Psoas muscle (tissue), 7 donors: ENCODE measurements at regions not wholly inside any gene's neighbourhood (a gene's known extent, or its start where the extent isn't known, plus 50 kb on each side); places are given as distances from the start of the nearest gene placed in this dataset.

Source experiments
- ATAC-seq, 4 donors: fragments of 200-7000 bp; cut with Tn5 transposase; one replicate each; pipeline ENCODE4 v1.9.1; 2020; ENCODE audit warnings: moderate library complexity in 3 of 4, mild to moderate bottlenecking in 2 of 4
- DNase-seq, 2 donors: peaks; one replicate each; pipeline ENCODE4 v3.0.0-alpha.2; 2020
- H3K27ac ChIP-seq: fragments of 200-600 bp; one replicate; pipeline ENCODE4 v1.8.0; 2022
- H3K27me3 ChIP-seq, 3 donors: fragments of 200-600 bp in 1 of 3; one replicate each; pipeline versions ENCODE4 v1.6.1 to v1.8.0; 2013 to 2022; ENCODE audit warnings: low read length in 2 of 3, mild to moderate bottlenecking in 2 of 3, moderate library complexity in 1 of 3; ENCODE audit not compliant: insufficient read depth in 3 of 3
- H3K36me3 ChIP-seq, 2 donors: fragments of 200-600 bp in 1 of 2; one replicate each; pipeline versions ENCODE4 v1.6.1 to v1.8.0; 2013 to 2022; ENCODE audit warnings: low read depth in 1 of 2, mild to moderate bottlenecking in 1 of 2, moderate library complexity in 1 of 2; ENCODE audit not compliant: insufficient read depth in 1 of 2
- H3K4me1 ChIP-seq: fragments of 200-600 bp; one replicate; pipeline ENCODE4 v1.8.0; 2022
- H3K4me3 ChIP-seq: fragments of 200-600 bp; one replicate; pipeline ENCODE4 v1.8.0; 2022; ENCODE audit warnings: mild to moderate bottlenecking
- H3K9me3 ChIP-seq: fragments of 200-600 bp; one replicate; pipeline ENCODE4 v1.8.0; 2022
- WGBS, 3 donors: extraction: QIAGEN DNeasy Blood & Tissue Kit; methylation state at CpG; one replicate each; pipeline versions ENCODE4 v1.1.6 to v1.1.7; 2013; 5-methylcytosine and 5-hydroxymethylcytosine counted together
- intact Hi-C, 2 donors: fragments of 100-400 bp; cut with DNase I; formaldehyde crosslinking; loops; one replicate each; pipeline versions ENCODE4 v1.11.0 to v1.14.2; 2022
- TF ChIP-seq, protein P1 (sequence below): fragments of 200-600 bp; IDR thresholded peaks from one replicate; pipeline ENCODE4 v1.8.0; 2022; ENCODE audit warnings: antibody characterized with exemption
- donor health status: healthy with polysubstance abuse.
- donor health status: DM: no; HTN: no; CAD: no; lungs with moderate emphysema.
- donor health status: Bipolar disorder and iron deficiency.
- donor health status: healthy.
- donor health status: DM: yes; HTN: yes; CAD: no.
- donor health status: DM: no; HTN: no; CAD: no.
- donor health status: DM: yes; HTN: yes; CAD: no.

DNA sequence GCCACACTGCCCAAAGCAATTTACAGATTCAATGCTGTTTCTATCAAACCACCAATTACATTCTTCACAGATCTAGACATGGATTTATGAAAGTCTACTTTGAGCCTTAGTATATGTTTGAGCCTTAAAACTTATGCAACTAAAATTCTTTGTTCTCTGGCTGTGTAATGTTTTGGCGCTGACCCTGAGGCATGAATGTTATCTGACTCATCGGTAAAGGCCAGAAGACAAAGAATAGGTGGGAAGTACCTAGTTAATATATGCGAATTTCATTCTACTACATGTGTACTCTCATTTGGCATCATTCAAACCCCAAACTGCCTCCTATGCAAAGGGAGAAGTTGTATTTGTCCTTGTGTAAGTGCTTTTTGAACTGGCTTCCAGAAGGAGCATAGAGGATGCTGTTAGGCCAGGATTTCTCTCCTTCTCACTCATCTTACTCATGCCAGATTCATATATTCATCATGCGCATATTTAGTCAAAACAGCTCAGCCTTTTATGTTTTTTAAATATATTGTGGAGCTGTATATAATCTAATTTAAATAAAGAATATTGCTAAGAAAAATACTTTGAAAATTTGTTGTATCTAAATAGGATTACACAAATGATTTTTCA, 204.2 kb downstream of the NFKBIZ start:
- Histone ChIP-seq H3K36me3 (no peaks in the 10 kb centered on the region), H3K4me3 (no peak overlapping the region), H3K9me3 (no peaks in the 10 kb centered on the region), H3K27ac (no peak overlapping the region), H3K27me3 (no peaks in the 10 kb centered on the region), H3K4me1 (no peaks in the 10 kb centered on the region)
- no peak for ATAC-seq
- intact Hi-C loops, result loop anchor here in 1 of 2 donors (5.0 kb wide), 1 partner anchor 1694 kb away; no protein-coding TSS in a partner anchor
- WGBS, 3 donors, result 62 to 93% (median 75%) methylated on average over 4 of the region's 4 CpGs
- TF ChIP-seq, protein P1, sequence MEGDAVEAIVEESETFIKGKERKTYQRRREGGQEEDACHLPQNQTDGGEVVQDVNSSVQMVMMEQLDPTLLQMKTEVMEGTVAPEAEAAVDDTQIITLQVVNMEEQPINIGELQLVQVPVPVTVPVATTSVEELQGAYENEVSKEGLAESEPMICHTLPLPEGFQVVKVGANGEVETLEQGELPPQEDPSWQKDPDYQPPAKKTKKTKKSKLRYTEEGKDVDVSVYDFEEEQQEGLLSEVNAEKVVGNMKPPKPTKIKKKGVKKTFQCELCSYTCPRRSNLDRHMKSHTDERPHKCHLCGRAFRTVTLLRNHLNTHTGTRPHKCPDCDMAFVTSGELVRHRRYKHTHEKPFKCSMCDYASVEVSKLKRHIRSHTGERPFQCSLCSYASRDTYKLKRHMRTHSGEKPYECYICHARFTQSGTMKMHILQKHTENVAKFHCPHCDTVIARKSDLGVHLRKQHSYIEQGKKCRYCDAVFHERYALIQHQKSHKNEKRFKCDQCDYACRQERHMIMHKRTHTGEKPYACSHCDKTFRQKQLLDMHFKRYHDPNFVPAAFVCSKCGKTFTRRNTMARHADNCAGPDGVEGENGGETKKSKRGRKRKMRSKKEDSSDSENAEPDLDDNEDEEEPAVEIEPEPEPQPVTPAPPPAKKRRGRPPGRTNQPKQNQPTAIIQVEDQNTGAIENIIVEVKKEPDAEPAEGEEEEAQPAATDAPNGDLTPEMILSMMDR, result no peak
- no peak for DNase-seq

DNA sequence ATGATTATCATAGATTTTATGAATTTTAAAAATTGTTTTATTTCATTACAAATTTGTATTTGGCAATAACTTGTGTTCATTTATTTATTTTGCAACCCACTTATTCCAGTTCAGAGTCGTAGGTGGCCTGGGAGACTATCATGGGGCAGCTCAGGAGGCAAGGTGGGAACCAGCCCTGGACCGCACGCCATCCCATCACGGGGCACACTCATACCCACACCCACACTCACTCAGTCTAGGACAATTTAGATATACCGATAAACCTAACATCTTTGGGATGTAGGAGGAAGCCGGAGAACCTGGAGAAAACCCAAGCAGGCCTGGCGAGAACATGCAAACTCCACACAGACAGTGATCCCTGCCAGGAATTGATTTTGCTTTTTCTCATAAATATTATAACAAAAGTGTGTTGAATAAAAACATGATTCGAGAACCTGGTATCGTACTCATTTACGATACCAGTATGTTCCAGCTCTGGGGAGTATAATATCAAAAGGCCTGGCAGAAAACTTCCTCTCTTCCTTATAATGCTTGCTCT, 205.3 kb downstream of the NFKBIZ start:
- WGBS, 3 donors, result 55 to 90% (median 70%) methylated on average over 10 of the region's 10 CpGs
- TF ChIP-seq, protein P1, result no peak

DNA sequence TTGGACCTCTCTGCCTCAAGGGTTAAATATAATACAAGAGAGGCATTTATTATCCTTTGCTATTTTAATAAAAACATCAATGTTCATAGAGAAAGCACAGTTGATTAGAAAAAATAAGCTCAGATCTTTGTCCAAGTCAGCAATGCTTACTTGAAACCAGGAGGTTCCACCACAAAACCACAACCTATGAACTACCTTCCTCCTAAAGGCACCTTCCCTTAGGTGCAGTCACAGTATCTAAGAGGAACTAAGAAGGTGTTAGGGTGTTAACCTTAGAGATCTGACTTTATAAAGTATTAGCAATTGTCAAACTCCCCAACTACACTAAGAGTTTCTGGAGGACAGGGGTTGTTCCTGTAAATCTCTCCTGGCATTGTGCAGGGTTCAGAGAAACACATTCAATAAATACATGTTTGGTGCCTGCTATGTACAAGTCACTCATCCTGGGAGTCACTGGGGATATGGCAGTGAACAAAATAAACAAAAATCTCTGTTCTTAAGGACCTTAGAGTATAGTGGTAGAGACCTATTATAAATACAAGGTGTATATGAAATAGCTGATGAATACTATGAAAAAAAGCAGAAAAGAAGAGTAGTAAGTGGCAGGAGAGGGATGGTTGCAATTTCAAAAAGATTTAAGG, 208.6 kb downstream of the NFKBIZ start:
- TF ChIP-seq, protein P1, result no peak
- no peaks in the 10 kb centered on the region for H3K27me3 ChIP-seq
- DNase-seq (no peak), ATAC-seq (no peak)
- H3K9me3 ChIP-seq, result no peaks in the 10 kb centered on the region
- H3K36me3 ChIP-seq, result no peaks in the 10 kb centered on the region
- intact Hi-C loops, result no loop called here
- no peak overlapping the region for H3K4me3 ChIP-seq
- no peak overlapping the region for H3K27ac ChIP-seq
- H3K4me1 ChIP-seq, result no peaks in the 10 kb centered on the region

More for the DNA sequence above, 205.3 kb downstream of the NFKBIZ start:
- DNase-seq (no peak), ATAC-seq (no peak)
- H3K27ac ChIP-seq, result no peak overlapping the region
- no peak overlapping the region for H3K4me3 ChIP-seq
- H3K36me3 ChIP-seq, result no peaks in the 10 kb centered on the region
- H3K9me3 ChIP-seq, result no peaks in the 10 kb centered on the region
- H3K4me1 ChIP-seq, result no peaks in the 10 kb centered on the region
- intact Hi-C loops, result loop anchor here in 1 of 2 donors (5.0 kb wide), 1 partner anchor 1693 kb away; no protein-coding TSS in a partner anchor
- no peaks in the 10 kb centered on the region for H3K27me3 ChIP-seq

DNA sequence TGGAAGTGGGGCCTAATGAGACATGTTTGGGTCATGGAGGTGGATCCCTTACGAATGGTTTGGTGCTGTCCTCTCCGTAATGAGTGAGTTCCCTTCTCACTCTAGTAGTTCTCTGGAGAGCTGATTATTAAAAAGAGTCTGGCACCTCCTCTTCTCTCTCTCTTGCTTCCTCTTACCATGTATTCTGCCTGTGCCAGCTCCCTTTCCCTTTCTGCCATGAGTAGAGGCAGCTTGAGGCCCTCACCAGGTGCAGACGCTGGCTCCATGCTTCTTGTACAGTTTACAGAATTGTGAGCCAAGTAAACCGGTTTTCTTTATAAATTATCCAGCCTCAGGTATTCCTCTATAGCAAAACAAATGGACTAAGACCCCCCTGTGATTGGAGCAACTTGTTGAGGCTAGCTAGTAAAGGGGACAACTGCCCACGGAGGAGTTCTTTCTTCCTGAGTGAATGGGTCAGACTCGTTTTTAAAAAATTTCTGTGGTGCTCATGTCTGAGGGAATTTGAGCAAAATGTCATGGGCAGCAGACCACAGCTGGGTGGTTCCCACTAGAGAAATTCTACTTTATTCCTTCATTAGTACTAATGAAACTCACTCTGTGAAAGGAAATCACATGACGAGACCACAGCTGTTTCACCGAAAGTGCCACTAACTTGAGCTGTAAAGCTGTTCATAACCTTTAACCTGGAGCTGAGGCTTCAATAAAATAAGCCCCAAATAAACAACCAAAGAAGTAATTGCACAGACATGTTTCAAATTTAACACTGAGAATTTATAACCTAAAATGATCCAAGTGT, 210.0 kb downstream of the NFKBIZ start:
- no peak overlapping the region for H3K4me3 ChIP-seq
- DNase-seq (no peak), ATAC-seq (no peak)
- no peaks in the 10 kb centered on the region for H3K36me3 ChIP-seq
- TF ChIP-seq, protein P1, result no peak
- 77 to 83% (median 78%) methylated on average over 8 of the region's 8 CpGs for WGBS, 3 donors
- no peaks in the 10 kb centered on the region for H3K9me3 ChIP-seq
- H3K27me3 ChIP-seq, result no peaks in the 10 kb centered on the region
- no peak overlapping the region for H3K27ac ChIP-seq
- intact Hi-C loops, result no loop called here
- H3K4me1 ChIP-seq, result no peaks in the 10 kb centered on the region
